ENCODE measurements at regions not wholly inside any gene's neighbourhood (a gene's known extent, or its start where the extent isn't known, plus 50 kb on each side); places are given as distances from the start of the nearest gene placed in this dataset.

DNA sequence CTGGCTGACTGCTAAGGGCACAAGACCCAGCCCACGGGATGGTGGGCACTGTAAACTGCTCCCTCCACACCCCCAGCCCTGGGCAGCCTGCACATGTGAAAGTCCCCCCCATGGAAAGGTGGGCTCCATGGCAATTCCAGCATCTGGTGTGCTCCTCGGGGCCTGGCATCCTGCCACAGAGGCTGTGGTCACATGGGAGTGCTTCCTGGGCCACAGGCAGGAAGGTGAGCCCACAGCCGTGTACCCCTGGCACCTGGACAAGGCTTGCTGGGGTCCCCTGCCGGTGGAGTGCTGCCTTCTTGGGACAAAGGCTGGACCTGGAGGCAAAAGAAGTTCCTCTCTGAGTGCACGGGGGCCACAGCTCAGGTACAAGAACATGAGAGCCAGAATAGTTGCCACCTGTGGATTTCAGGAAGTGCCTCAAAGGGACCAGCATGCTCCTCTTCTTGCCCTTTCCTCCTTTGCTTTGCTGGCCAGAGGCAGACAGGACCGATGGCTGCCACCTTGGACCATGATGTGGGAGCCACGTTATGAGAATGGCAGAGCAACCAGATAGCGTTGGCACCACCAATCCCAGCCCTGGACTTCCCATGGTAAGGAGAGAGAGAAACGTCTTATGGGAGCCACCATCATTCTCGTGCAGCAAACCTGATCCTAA is 120.2 kb upstream of the MLN start:
- intact Hi-C loops (cut with micrococcal nuclease), result no loop called here
- no peaks in the 10 kb centered on the region for H3K27me3 Mint-ChIP-seq
- no peak for DNase-seq
- no peak overlapping the region for H3K4me3 Mint-ChIP-seq
- no peaks in the 10 kb centered on the region for H3K36me3 Mint-ChIP-seq (ENCODE audit: low read depth)
- H3K4me1 Mint-ChIP-seq, result no peaks in the 10 kb centered on the region
- H3K27ac Mint-ChIP-seq, result no peak overlapping the region
- no peaks in the 10 kb centered on the region for H3K9me3 Mint-ChIP-seq

DNA sequence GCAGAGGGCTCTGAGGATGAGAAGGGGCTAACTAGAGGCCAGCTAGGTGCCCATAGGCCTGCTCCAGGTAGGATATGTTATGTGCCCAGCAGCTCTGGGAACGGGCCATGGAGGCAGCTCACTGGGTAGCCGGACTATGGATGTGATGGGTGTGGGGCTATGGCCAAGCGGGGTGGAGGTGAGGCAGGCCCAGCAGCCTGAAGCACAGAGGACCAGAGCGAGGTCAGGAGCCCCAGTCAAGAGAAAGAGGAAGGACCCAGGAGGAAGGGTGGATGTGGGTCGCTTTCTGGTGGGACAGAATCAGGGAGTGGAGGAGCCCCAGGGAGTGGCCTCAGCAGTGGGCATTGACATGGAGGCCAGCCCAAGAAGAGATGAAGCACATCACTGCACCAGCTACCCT is 117.9 kb upstream of the MLN start:
- Mint-ChIP-seq H3K4me3 (no peak overlapping the region), H3K4me1 (no peaks in the 10 kb centered on the region), H3K27me3 (no peaks in the 10 kb centered on the region), H3K9me3 (no peaks in the 10 kb centered on the region), H3K27ac (no peak overlapping the region), H3K36me3 (ENCODE audit: low read depth) (no peaks in the 10 kb centered on the region)
- intact Hi-C loops (cut with micrococcal nuclease), result no loop called here
- DNase-seq, result no peak

DNA sequence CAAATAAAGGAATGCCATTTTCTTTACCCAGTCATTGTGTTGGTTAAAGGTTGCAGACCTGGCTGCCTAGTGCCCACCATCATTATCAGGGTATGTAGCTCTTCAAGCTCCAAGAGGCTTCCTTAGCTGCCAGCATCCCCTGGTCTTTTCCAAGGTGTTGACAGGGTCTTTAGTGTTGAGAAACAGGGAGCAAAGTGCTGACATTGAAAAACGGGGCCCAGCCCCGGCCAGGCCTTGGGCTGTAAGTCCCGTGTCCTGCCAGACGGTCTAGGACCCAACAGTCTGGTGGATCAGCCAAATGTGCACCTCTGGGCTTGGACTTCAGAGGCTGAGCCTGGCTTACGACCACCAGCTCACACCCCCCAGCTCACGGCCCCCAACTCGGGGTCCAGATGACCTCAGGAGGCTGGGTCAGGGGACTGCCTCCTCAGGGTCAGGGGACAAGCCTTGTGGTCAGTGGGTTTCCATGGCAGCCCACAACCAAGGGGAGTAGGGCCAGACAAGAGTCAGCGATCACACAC is 114.4 kb upstream of the MLN start:
- peaks cover 4% of the 10 kb centered on the region for H3K27me3 Mint-ChIP-seq
- H3K4me3 Mint-ChIP-seq, result no peak overlapping the region
- no peaks in the 10 kb centered on the region for H3K9me3 Mint-ChIP-seq
- no peak overlapping the region for H3K27ac Mint-ChIP-seq
- no peaks in the 10 kb centered on the region for H3K36me3 Mint-ChIP-seq (ENCODE audit: low read depth)
- intact Hi-C loops (cut with micrococcal nuclease), result no loop called here
- no peak for DNase-seq
- peaks cover 23% of the 10 kb centered on the region for H3K4me1 Mint-ChIP-seq

DNA sequence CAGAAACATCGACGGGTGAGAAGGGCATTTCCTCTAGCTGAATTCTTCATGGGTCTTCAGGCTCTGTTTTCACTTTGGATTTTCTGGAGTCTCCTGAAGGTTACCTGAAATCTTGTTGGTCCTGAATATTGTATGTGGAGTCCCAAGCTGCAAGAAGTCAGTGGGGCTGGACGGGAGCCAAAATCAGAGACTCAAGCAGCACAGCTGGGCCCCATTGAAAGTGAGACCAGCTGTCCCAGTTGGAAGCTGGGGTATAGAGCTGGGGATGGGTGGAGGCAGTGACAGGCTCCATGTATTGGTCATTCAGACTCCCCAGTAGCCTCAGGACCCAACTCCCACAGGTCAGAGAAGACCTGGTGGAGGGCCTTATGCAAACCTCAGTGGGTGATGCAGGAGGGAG is 111.3 kb upstream of the MLN start:
- Mint-ChIP-seq H3K36me3 (ENCODE audit: low read depth) (no peaks in the 10 kb centered on the region), H3K4me3 (peak overlapping the region; percentile 45), H3K9me3 (no peaks in the 10 kb centered on the region), H3K27me3 (peaks cover 4% of the 10 kb centered on the region), H3K4me1 (peaks cover 35% of the 10 kb centered on the region), H3K27ac (no peak overlapping the region)
- intact Hi-C loops (cut with micrococcal nuclease), result no loop called here
- DNase-seq, result no peak

DNA sequence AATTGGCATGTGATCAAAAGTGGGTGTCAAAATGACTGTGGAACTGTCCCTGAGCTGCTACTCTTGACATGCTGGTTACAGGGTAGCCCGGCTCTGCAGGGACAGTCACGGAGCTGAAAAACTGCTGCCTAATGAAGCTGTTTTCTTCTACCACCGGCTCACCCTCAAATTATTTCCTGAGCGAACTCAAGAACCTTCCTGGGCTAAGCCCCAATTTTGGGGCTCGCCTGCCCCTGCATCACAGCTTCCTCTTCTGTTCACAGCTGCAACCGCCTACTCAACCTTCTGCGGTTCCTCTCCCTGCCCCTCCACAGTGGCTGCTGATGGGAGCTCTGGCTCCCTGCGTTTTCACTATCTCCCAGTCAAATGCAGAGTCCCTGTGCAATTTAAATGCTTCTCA is 110.8 kb upstream of the MLN start:
- Mint-ChIP-seq H3K27ac (peak overlapping the region; percentile 25), H3K9me3 (no peaks in the 10 kb centered on the region), H3K36me3 (ENCODE audit: low read depth) (no peaks in the 10 kb centered on the region), H3K27me3 (peaks cover 4% of the 10 kb centered on the region), H3K4me1 (peaks cover 35% of the 10 kb centered on the region), H3K4me3 (peak overlapping the region; percentile 45)
- peak; percentile 85 for DNase-seq
- intact Hi-C loops (cut with micrococcal nuclease), result no loop called here

DNA sequence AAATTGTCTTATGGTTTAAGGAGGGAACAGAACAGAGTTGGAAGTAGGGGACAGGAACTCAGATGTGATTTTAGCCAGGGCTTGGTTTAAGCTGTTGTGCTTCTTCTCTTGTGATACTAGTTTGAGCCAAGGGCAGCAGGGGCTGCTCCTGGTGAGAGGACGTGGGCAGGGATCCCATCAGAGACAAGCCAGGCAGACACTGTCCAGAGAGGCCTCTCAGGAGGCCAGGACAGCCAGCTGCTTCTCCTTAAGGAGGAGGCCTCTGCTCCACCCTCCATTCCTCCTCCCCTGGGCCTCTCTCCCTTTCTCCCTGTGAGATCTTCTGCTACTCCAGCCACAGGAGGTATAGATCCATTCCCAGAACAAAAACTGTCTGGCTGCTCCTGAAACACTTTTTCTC is 108.4 kb upstream of the MLN start:
- peaks cover 4% of the 10 kb centered on the region for H3K27me3 Mint-ChIP-seq
- no peak for DNase-seq
- H3K36me3 Mint-ChIP-seq (ENCODE audit: low read depth), result no peaks in the 10 kb centered on the region
- no peaks in the 10 kb centered on the region for H3K9me3 Mint-ChIP-seq
- H3K4me1 Mint-ChIP-seq, result peaks cover 48% of the 10 kb centered on the region
- H3K4me3 Mint-ChIP-seq, result no peak overlapping the region
- intact Hi-C loops (cut with micrococcal nuclease), result no loop called here
- H3K27ac Mint-ChIP-seq, result no peak overlapping the region

DNA sequence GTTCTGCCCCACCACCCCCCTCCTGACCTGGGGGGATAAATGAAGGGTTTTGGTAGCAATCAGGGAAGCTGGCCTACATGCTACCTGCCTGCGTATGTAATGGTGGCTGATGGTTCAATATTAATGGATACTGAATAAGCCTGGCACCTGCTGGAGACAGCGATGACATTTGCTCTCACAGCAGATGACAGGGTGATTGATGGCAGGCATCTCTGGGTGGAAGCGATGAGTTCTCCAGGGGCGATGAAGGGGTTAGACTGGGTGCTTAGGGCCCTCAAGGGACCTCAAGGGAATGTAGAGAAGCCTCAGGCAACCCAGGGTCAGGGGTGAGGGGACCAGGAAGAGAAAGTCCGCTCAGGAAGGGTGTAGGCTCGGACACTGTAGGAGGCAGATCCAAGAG is 107.7 kb upstream of the MLN start:
- Mint-ChIP-seq H3K9me3 (no peaks in the 10 kb centered on the region), H3K27ac (no peak overlapping the region), H3K27me3 (peaks cover 4% of the 10 kb centered on the region), H3K4me3 (no peak overlapping the region), H3K36me3 (ENCODE audit: low read depth) (no peaks in the 10 kb centered on the region), H3K4me1 (peaks cover 55% of the 10 kb centered on the region)
- no peak for DNase-seq
- intact Hi-C loops (cut with micrococcal nuclease), result no loop called here

DNA sequence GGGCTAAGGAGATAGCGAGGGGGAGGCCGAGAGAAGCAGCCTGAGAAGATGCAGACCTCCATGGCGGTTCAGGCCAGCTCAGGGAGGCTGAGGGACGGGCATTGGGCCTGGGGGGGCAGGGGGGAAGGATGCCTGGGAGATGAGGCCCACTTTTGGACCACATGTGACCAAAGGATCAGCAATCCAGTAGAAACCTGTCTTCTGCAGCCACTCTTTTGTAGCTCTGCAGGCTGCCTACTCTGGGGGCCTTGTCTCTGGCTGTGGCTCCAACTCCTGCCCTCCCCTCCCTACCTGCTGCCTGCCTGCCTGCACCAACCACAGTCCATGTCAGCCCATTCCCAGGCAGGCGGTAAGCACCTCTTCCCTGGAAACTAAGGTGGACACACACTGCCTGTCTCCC is 106.8 kb upstream of the MLN start:
- H3K27me3 Mint-ChIP-seq, result no peaks in the 10 kb centered on the region
- DNase-seq, result no peak
- peaks cover 63% of the 10 kb centered on the region for H3K4me1 Mint-ChIP-seq
- no peaks in the 10 kb centered on the region for H3K9me3 Mint-ChIP-seq
- H3K27ac Mint-ChIP-seq, result no peak overlapping the region
- no peak overlapping the region for H3K4me3 Mint-ChIP-seq
- H3K36me3 Mint-ChIP-seq (ENCODE audit: low read depth), result no peaks in the 10 kb centered on the region
- intact Hi-C loops (cut with micrococcal nuclease), result no loop called here

DNA sequence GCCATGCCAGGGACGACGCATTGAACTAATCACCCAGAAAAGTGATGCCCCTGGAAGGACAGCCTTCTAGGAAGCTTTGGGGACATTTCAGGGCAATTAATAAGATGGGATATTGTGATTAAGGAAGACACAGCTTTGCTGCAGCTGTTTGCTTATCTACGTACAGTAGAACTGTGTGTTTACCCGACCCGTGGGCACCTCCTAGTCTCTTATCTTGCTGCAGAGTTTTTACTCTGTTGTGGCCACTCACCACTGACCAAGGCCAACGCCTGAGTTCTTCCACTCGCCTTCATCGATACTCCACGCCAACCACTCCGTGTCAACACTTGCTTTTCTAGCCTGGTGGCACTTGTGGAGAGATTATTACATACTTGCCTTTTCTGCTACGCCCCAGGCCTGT is 105.9 kb upstream of the MLN start:
- no peaks in the 10 kb centered on the region for H3K27me3 Mint-ChIP-seq
- intact Hi-C loops (cut with micrococcal nuclease), result loop anchor here (10.0 kb wide), 1 partner anchor 55 kb away; no protein-coding TSS in a partner anchor
- peaks cover 64% of the 10 kb centered on the region for H3K4me1 Mint-ChIP-seq
- no peaks in the 10 kb centered on the region for H3K36me3 Mint-ChIP-seq (ENCODE audit: low read depth)
- H3K27ac Mint-ChIP-seq, result no peak overlapping the region
- no peak overlapping the region for H3K4me3 Mint-ChIP-seq
- H3K9me3 Mint-ChIP-seq, result no peaks in the 10 kb centered on the region
- no peak for DNase-seq

DNA sequence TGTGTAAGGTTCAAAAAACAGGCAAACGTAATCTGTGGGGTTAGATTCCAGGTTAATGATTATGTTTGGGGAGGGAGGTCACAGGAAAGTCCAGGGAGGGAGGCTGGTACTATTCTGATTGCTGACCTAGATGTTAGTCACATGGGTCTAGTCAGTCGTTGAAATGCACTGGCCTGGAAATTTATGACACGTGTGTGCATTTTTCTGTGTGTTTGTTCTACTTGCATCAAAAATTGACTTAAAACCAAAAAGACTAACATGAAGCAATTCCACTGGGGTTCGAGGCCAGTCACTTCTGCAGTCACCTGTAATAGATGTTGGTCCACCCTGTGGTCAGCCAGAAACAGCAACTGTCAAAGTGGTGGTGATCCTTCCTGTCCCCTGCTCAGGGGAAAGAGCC is 104.2 kb upstream of the MLN start:
- DNase-seq, result no peak
- Mint-ChIP-seq H3K9me3 (no peaks in the 10 kb centered on the region), H3K36me3 (ENCODE audit: low read depth) (no peaks in the 10 kb centered on the region), H3K4me1 (peaks cover 67% of the 10 kb centered on the region), H3K27ac (no peak overlapping the region), H3K4me3 (no peak overlapping the region), H3K27me3 (no peaks in the 10 kb centered on the region)
- intact Hi-C loops (cut with micrococcal nuclease), result loop anchor here (10.0 kb wide), 1 partner anchor 53 kb away; no protein-coding TSS in a partner anchor

DNA sequence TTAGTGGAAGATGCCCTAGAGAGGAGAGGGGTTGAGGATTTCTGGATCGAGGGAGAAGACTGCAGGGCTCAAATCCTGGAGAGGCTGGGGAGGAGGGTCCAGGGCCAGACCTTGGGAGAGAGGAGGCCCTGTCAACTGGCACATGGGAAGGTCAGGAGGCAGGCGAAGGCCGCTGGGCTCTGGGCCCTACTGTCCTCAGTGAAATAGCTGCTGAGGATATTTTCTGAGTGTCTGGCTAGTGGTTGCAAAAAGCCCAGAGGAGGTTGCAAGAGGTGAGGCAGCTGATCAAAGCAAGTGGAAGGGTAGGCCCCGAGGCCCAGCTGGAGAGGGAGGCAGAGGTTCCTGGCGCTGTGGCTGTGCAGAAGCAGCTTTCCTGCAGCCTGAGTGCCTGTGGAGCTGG is 103.4 kb upstream of the MLN start:
- H3K27me3 Mint-ChIP-seq, result no peaks in the 10 kb centered on the region
- peaks cover 67% of the 10 kb centered on the region for H3K4me1 Mint-ChIP-seq
- H3K27ac Mint-ChIP-seq, result peak overlapping the region; percentile 1
- DNase-seq, result no peak
- H3K36me3 Mint-ChIP-seq (ENCODE audit: low read depth), result no peaks in the 10 kb centered on the region
- H3K9me3 Mint-ChIP-seq, result no peaks in the 10 kb centered on the region
- intact Hi-C loops (cut with micrococcal nuclease), result loop anchor here (10.0 kb wide), 1 partner anchor 52 kb away; no protein-coding TSS in a partner anchor
- no peak overlapping the region for H3K4me3 Mint-ChIP-seq

DNA sequence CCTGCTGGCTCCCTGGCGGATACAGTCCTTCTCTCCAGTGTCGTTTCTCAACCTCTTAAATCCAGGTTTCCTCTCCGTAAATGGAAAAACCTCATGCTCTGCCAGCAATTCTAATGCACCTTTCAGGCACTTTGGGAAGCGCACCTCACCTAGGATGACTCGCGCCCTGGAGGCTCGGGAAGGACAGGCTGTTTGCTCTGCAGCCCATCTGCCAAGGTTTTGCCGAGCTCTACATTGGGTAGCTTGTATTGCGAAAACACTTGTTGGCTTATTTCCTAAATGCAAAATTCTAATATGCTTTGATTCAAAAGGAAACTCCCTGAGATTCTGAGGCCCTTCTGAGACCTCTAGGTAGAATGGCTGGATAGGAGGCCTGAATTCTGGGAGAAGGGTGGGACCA is 102.6 kb upstream of the MLN start:
- Mint-ChIP-seq H3K4me1 (peaks cover 65% of the 10 kb centered on the region), H3K27ac (no peak overlapping the region), H3K9me3 (no peaks in the 10 kb centered on the region), H3K4me3 (no peak overlapping the region), H3K27me3 (no peaks in the 10 kb centered on the region), H3K36me3 (ENCODE audit: low read depth) (no peaks in the 10 kb centered on the region)
- intact Hi-C loops (cut with micrococcal nuclease), result loop anchor here (10.0 kb wide), 1 partner anchor 52 kb away; no protein-coding TSS in a partner anchor
- no peak for DNase-seq

DNA sequence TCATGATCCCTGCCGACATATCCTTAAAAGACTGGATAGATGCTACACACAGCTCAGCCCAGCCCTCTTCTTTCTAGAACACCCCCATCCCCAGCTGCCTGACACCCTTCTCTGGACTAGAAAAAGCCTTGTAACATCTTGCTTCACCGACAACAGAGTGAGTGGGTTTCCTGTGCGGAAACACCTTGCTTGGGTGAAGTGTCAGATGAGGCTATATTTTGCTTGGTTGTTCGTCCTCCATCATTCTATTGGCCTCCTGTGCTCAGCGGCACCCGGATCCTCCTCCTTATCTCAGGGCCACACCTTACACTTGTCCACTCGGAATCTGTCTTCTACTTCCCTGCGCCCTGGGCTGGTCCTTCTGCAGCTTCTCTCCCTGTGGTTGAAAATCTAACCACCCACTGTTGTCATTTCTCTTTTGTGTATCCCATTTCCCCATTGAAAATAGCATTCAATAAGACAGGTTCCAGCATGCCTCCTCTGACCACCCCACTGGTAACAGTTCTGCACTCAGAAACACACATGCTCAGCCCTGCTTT is 101.3 kb upstream of the MLN start:
- peak overlapping the region; percentile 94 for H3K27ac Mint-ChIP-seq
- H3K4me3 Mint-ChIP-seq, result peak overlapping the region; percentile 73
- H3K4me1 Mint-ChIP-seq, result peaks cover 68% of the 10 kb centered on the region
- no peaks in the 10 kb centered on the region for H3K27me3 Mint-ChIP-seq
- peaks cover 3% of the 10 kb centered on the region for H3K9me3 Mint-ChIP-seq
- intact Hi-C loops (cut with micrococcal nuclease), result loop anchor here (10.0 kb wide), 1 partner anchor 50 kb away; no protein-coding TSS in a partner anchor
- no peaks in the 10 kb centered on the region for H3K36me3 Mint-ChIP-seq (ENCODE audit: low read depth)
- DNase-seq, result peak; percentile 88

DNA sequence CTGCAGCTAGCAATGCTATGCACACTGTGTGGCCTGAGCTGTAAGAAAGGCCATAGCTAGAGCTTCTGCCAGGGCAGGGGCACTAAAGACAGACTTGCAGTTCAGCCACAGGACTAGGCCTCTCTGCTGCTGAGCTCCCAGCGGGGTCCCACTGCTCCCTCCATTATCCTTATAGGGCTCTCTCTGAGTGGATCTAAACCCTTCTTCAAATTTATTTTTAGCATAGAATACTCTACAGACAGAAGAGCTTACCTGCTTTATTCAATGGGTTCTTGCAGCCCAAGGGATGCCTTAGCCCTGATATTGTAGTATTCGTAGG is 100.9 kb upstream of the MLN start:
- H3K4me1 Mint-ChIP-seq, result peaks cover 68% of the 10 kb centered on the region
- intact Hi-C loops (cut with micrococcal nuclease), result loop anchor here (5.0 to 10.0 kb wide), 2 partner anchors 50 to 117 kb away; partner anchors contain the start of gene LEMD2
- no peaks in the 10 kb centered on the region for H3K36me3 Mint-ChIP-seq (ENCODE audit: low read depth)
- no peaks in the 10 kb centered on the region for H3K27me3 Mint-ChIP-seq
- H3K4me3 Mint-ChIP-seq, result peak overlapping the region; percentile 73
- H3K27ac Mint-ChIP-seq, result peak overlapping the region; percentile 94
- peaks cover 3% of the 10 kb centered on the region for H3K9me3 Mint-ChIP-seq
- no peak for DNase-seq
